HepG2 (cell line): ENCODE measurements at regions not wholly inside any gene's neighbourhood (a gene's known extent, or its start where the extent isn't known, plus 50 kb on each side); places are given as distances from the start of the nearest gene placed in this dataset.

ENCODE experiments used
- ATAC-seq: fragments of 200-7000 bp; cut with Tn5 transposase; 3 replicates; pipeline ENCODE4 v1.9.1; 2020; ENCODE audit warnings: mild to moderate bottlenecking, moderate library complexity
- BruUV-seq: library from RNA; stranded (reverse); fragments of 400-500 nt; replicated peaks from 2 replicates; lab custom pipeline; 2021; lab: Mats Ljungman, UMichigan
- CTCF ChIA-PET: fragments of 300-600 bp; formaldehyde crosslinking; extraction: SDS; loops from one replicate; lab custom pipeline; 2021; ENCODE audit warnings: low total read pairs, inconsistent platforms, low intra/inter-chr PET ratio; lab: Yijun Ruan, JAX
- POLR2A ChIA-PET: fragments of 350-600 bp; sonication (Branson Sonifier 250); formaldehyde crosslinking; loops from one replicate; lab custom pipeline; 2020; ENCODE audit warnings: antibody characterized with exemption, inconsistent platforms; lab: Yijun Ruan, JAX
- DNase-seq: peaks from one replicate; pipeline ENCODE4 v3.0.0-alpha.2; 2015; ENCODE audit warnings: low spot score
- FAIRE-seq: peaks from 3 replicates; lab custom pipeline; 2011; peaks lifted over from hg19 to GRCh38; lab: Jason Lieb, UNC
- H2AFZ ChIP-seq: one replicate; pipeline ENCODE4 v1.6.1; 2011; ENCODE audit warnings: low read length, inconsistent platforms
- H3K27ac ChIP-seq: fragments of 300-600 bp; 3 replicates; pipeline ENCODE4 v1.8.0; 2011; ENCODE audit warnings: mixed run types, mild to moderate bottlenecking, mixed read lengths, low read length, inconsistent platforms; ENCODE audit not compliant: insufficient read depth; ENCODE audit errors: extremely low read length
- H3K27me3 ChIP-seq, 2 experiments: fragments of 200-600 bp in 1 of 2; 2 replicates in 1 of 2; 3 replicates in 1 of 2; pipeline versions ENCODE4 v1.6.0 to v1.8.0; 2011; ENCODE audit warnings: low read length in 2 of 2, mild to moderate bottlenecking in 2 of 2, moderate library complexity in 2 of 2, inconsistent platforms in 1 of 2; ENCODE audit not compliant: insufficient read depth in 2 of 2, control insufficient read depth in 1 of 2
- H3K36me3 ChIP-seq, 2 experiments: fragments of 200-600 bp in 1 of 2; replicated peaks in 1 of 2; 2 replicates in 1 of 2; 3 replicates in 1 of 2; pipeline versions ENCODE4 v1.5.1 to v1.8.0; 2011; ENCODE audit warnings: low read length in 2 of 2, inconsistent platforms in 1 of 2; ENCODE audit not compliant: insufficient read depth in 2 of 2, control insufficient read depth in 1 of 2
- H3K4me1 ChIP-seq: 2 replicates; pipeline ENCODE4 v1.5.1; 2012; ENCODE audit warnings: low read length, inconsistent platforms; ENCODE audit not compliant: insufficient read depth
- H3K4me2 ChIP-seq: 2 replicates; pipeline ENCODE4 v1.6.0; 2011; ENCODE audit warnings: low read depth, low read length, inconsistent platforms
- H3K4me3 ChIP-seq, 3 experiments: fragments of 200-600 bp in 1 of 3; sonication (generic), shearing (Covaris generic) in 1 of 3; replicated peaks in 1 of 3; 2 replicates each; pipeline ENCODE4 v1.5.1; 2011 to 2016; ENCODE audit warnings: low read length in 3 of 3, inconsistent platforms in 2 of 3, low read depth in 2 of 3, mild to moderate bottlenecking in 2 of 3, control low read depth in 1 of 3, mixed read lengths in 1 of 3; ENCODE audit not compliant: insufficient read depth in 1 of 3
- H3K79me2 ChIP-seq: one replicate; pipeline ENCODE4 v1.6.1; 2011; ENCODE audit warnings: low read length, inconsistent platforms; ENCODE audit not compliant: insufficient read depth
- H3K9ac ChIP-seq: 2 replicates; pipeline ENCODE4 v1.6.0; 2011; ENCODE audit warnings: mild to moderate bottlenecking, low read depth, low read length, inconsistent platforms; ENCODE audit not compliant: insufficient read depth
- H3K9me3 ChIP-seq: 2 replicates; pipeline ENCODE4 v1.5.1; 2012; ENCODE audit warnings: mild to moderate bottlenecking, low read length
- H4K20me1 ChIP-seq: 2 replicates; pipeline ENCODE4 v1.6.0; 2011; ENCODE audit warnings: inconsistent platforms, mild to moderate bottlenecking, low read length, moderate library complexity; ENCODE audit not compliant: insufficient read depth
- CC2D1A ChIP-seq: sonication (generic); formaldehyde crosslinking; IDR thresholded peaks from 2 replicates; pipeline ENCODE4 v1.8.1; 2023; ENCODE audit warnings: mild to moderate bottlenecking, missing genetic modification reagents
- DNMT3B ChIP-seq: conservative IDR thresholded peaks from 2 replicates; pipeline ENCODE4 v1.6.1; 2016; ENCODE audit warnings: missing biosample characterization, control low read depth
- HMG20B ChIP-seq: conservative IDR thresholded peaks from 2 replicates; pipeline ENCODE4 v1.6.1; 2016; ENCODE audit warnings: missing genetic modification reagents, missing compliant biosample characterization
- MAFK ChIP-seq, 2 experiments: IDR thresholded peaks in 1 of 2; conservative IDR thresholded peaks in 1 of 2; 2 replicates each; pipeline ENCODE4 v1.6.1; 2011; ENCODE audit warnings: improper control_type of control experiment in 2 of 2, low read length in 2 of 2
- RORA ChIP-seq: sonication (generic); formaldehyde crosslinking; IDR thresholded peaks from 2 replicates; pipeline ENCODE4 v1.5.0; 2020; ENCODE audit warnings: mild to moderate bottlenecking, missing genetic modification reagents, moderate library complexity
- SP5 ChIP-seq: IDR thresholded peaks from 2 replicates; pipeline ENCODE4 v1.6.1; 2016; ENCODE audit warnings: low read depth, borderline replicate concordance
- ZMYM4 ChIP-seq: sonication (generic); formaldehyde crosslinking; IDR thresholded peaks from 2 replicates; pipeline ENCODE4 v1.8.1; 2023; ENCODE audit warnings: mild to moderate bottlenecking, missing genetic modification reagents
- ZNF446 ChIP-seq: sonication (generic); formaldehyde crosslinking; IDR thresholded peaks from 2 replicates; pipeline ENCODE4 v1.5.0; 2020; ENCODE audit warnings: mild to moderate bottlenecking, missing genetic modification reagents
- ZNF564 ChIP-seq: sonication (generic); formaldehyde crosslinking; IDR thresholded peaks from 2 replicates; pipeline ENCODE4 v1.8.1; 2023; ENCODE audit warnings: mild to moderate bottlenecking, missing genetic modification reagents
- ZNF776 ChIP-seq: sonication (generic); formaldehyde crosslinking; IDR thresholded peaks from 2 replicates; pipeline ENCODE4 v1.4.0; 2020; ENCODE audit warnings: mild to moderate bottlenecking, missing genetic modification reagents
- WGBS: methylation state at CpG from one replicate; pipeline ENCODE4 v1.1.6; 2017; ENCODE audit warnings: low lambda C conversion rate; 5-methylcytosine and 5-hydroxymethylcytosine counted together
- in situ Hi-C: cut with HindIII; loops from 2 replicates; pipeline ENCODE4 v1.10.0; 2017; ENCODE audit warnings: low pct_unique_long_range_greater_than_20kb; ENCODE audit not compliant: extremely low pct_ligation_motif_present
- intact Hi-C: fragments of 100-400 bp; cut with micrococcal nuclease; formaldehyde crosslinking; loops from one replicate; pipeline ENCODE4 v1.10.0; 2022; ENCODE audit not compliant: unreplicated experiment
- TF ChIP-seq, protein P1 (sequence below): IDR thresholded peaks from 2 replicates; pipeline ENCODE4 v1.6.1; 2012; ENCODE audit warnings: inconsistent platforms
- TF ChIP-seq, protein P2 (sequence below): sonication (generic); formaldehyde crosslinking; IDR thresholded peaks from 2 replicates; pipeline ENCODE4 v1.4.0; 2020; ENCODE audit warnings: missing genetic modification reagents
- TF ChIP-seq, protein P3 (sequence below): sonication (generic); formaldehyde crosslinking; IDR thresholded peaks from 2 replicates; pipeline ENCODE4 v1.8.1; 2022; ENCODE audit warnings: mild to moderate bottlenecking, missing genetic modification reagents
- TF ChIP-seq, protein P4 (sequence below): sonication (generic); formaldehyde crosslinking; IDR thresholded peaks from 2 replicates; pipeline ENCODE4 v1.5.1; 2020; ENCODE audit warnings: missing genetic modification reagents, mild to moderate bottlenecking, borderline replicate concordance
- TF ChIP-seq, protein P5 (sequence below): sonication (generic); formaldehyde crosslinking; IDR thresholded peaks from 2 replicates; pipeline ENCODE4 v1.8.0; 2022; ENCODE audit warnings: missing genetic modification reagents, mild to moderate bottlenecking, inconsistent platforms, borderline replicate concordance
- TF ChIP-seq, protein P6 (sequence below): sonication (generic); formaldehyde crosslinking; IDR thresholded peaks from 2 replicates; pipeline ENCODE4 v1.8.0; 2022; ENCODE audit warnings: missing genetic modification reagents, mild to moderate bottlenecking, borderline replicate concordance

DNA sequence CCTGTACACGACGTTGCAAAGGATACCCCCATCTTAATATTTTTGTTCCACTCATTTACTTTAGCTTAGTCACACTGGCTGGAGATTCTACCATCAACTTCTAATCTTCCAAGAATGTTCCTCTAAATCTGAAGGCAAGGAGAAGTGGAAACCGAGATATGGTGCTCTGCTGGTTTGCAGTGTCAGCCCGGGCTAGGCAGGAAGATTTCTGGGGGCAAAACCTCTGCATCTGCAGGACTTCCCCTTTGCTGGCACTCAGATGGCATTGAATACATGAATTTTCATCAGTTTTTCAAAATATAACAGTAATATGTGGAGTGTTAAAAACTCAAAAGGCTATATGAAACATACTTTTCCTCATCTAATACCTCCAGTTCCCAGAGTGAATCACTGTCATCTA, 240.4 kb downstream of the RPLP1 start:
- no peak for ATAC-seq
- Histone ChIP-seq H3K4me2 (no peak overlapping the region), H2AFZ (no peak overlapping the region), H3K9ac (no peak overlapping the region), H3K9me3 (peaks cover 10% of the 10 kb centered on the region), H3K4me3 (no peak overlapping the region), H4K20me1 (no peaks in the 10 kb centered on the region), H3K27ac (no peak overlapping the region), H3K36me3 (no peaks in the 10 kb centered on the region), H3K27me3 (peaks cover 3 to 44% of the 10 kb centered on the region in 2 experiments; a peak in 4 of 5 replicates), H3K79me2 (no peaks in the 10 kb centered on the region), H3K4me1 (no peaks in the 10 kb centered on the region)
- BruUV-seq = no TSS peak
- TF ChIP-seq ZNF564 (CRISPR knock-in tag) (no peak), MAFK (conservative IDR thresholded peaks at IDR 0.05 in 1 of 2, IDR thresholded peaks at IDR 0.05 in 1 of 2; ENCODE audit: low read length in 2 of 2) (no peak), RORA (no peak), ZNF446 (CRISPR knock-in tag) (no peak), CC2D1A (CRISPR knock-in tag) (no peak), DNMT3B (CRISPR knock-in tag) (no peak), ZMYM4 (CRISPR knock-in tag) (no peak), SP5 (CRISPR knock-in tag) (no peak), ZNF776 (CRISPR knock-in tag) (no peak), HMG20B (CRISPR knock-in tag) (no peak)
- TF ChIP-seq, protein P1, sequence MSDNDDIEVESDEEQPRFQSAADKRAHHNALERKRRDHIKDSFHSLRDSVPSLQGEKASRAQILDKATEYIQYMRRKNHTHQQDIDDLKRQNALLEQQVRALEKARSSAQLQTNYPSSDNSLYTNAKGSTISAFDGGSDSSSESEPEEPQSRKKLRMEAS = no peak
- TF ChIP-seq, protein P2, sequence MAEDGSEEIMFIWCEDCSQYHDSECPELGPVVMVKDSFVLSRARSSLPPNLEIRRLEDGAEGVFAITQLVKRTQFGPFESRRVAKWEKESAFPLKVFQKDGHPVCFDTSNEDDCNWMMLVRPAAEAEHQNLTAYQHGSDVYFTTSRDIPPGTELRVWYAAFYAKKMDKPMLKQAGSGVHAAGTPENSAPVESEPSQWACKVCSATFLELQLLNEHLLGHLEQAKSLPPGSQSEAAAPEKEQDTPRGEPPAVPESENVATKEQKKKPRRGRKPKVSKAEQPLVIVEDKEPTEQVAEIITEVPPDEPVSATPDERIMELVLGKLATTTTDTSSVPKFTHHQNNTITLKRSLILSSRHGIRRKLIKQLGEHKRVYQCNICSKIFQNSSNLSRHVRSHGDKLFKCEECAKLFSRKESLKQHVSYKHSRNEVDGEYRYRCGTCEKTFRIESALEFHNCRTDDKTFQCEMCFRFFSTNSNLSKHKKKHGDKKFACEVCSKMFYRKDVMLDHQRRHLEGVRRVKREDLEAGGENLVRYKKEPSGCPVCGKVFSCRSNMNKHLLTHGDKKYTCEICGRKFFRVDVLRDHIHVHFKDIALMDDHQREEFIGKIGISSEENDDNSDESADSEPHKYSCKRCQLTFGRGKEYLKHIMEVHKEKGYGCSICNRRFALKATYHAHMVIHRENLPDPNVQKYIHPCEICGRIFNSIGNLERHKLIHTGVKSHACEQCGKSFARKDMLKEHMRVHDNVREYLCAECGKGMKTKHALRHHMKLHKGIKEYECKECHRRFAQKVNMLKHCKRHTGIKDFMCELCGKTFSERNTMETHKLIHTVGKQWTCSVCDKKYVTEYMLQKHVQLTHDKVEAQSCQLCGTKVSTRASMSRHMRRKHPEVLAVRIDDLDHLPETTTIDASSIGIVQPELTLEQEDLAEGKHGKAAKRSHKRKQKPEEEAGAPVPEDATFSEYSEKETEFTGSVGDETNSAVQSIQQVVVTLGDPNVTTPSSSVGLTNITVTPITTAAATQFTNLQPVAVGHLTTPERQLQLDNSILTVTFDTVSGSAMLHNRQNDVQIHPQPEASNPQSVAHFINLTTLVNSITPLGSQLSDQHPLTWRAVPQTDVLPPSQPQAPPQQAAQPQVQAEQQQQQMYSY = no peak
- TF ChIP-seq, protein P3, sequence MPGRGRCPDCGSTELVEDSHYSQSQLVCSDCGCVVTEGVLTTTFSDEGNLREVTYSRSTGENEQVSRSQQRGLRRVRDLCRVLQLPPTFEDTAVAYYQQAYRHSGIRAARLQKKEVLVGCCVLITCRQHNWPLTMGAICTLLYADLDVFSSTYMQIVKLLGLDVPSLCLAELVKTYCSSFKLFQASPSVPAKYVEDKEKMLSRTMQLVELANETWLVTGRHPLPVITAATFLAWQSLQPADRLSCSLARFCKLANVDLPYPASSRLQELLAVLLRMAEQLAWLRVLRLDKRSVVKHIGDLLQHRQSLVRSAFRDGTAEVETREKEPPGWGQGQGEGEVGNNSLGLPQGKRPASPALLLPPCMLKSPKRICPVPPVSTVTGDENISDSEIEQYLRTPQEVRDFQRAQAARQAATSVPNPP = no peak
- TF ChIP-seq, protein P4, sequence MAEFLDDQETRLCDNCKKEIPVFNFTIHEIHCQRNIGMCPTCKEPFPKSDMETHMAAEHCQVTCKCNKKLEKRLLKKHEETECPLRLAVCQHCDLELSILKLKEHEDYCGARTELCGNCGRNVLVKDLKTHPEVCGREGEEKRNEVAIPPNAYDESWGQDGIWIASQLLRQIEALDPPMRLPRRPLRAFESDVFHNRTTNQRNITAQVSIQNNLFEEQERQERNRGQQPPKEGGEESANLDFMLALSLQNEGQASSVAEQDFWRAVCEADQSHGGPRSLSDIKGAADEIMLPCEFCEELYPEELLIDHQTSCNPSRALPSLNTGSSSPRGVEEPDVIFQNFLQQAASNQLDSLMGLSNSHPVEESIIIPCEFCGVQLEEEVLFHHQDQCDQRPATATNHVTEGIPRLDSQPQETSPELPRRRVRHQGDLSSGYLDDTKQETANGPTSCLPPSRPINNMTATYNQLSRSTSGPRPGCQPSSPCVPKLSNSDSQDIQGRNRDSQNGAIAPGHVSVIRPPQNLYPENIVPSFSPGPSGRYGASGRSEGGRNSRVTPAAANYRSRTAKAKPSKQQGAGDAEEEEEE (CRISPR knock-in tag) = no peak
- TF ChIP-seq, protein P5, sequence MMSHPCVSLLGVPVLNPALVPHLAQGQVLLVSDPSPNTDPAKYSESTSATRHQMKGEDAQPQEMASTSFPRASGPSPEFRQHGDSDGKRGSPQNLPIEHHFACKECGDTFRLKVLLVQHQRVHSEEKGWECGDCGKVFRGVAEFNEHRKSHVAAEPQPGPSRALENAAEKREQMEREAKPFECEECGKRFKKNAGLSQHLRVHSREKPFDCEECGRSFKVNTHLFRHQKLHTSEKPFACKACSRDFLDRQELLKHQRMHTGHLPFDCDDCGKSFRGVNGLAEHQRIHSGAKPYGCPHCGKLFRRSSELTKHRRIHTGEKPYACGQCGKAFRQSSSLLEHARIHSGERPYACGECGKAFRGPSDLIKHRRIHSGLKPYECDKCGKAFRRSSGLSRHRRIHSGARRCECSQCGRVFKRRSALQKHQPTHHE (CRISPR knock-in tag) = no peak
- TF ChIP-seq, protein P6, sequence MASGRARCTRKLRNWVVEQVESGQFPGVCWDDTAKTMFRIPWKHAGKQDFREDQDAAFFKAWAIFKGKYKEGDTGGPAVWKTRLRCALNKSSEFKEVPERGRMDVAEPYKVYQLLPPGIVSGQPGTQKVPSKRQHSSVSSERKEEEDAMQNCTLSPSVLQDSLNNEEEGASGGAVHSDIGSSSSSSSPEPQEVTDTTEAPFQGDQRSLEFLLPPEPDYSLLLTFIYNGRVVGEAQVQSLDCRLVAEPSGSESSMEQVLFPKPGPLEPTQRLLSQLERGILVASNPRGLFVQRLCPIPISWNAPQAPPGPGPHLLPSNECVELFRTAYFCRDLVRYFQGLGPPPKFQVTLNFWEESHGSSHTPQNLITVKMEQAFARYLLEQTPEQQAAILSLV (CRISPR knock-in tag) = no peak
- ChIA-PET CTCF (no interaction called here), POLR2A (no interaction called here)
- WGBS = 0% methylated on average over 4 of the region's 4 CpGs
- in situ Hi-C loops (no loop called here), intact Hi-C loops (no loop called here)
- DNase-seq = no peak
- no peak for FAIRE-seq
